Hematopoietic multipotent progenitor cell treated with erythropoietin and hydrocortisone succinate and interleukin-3 and kit ligand, for 15 days (in vitro differentiated cells): ENCODE measurements at regions not wholly inside any gene's neighbourhood (a gene's known extent, or its start where the extent isn't known, plus 50 kb on each side); places are given as distances from the start of the nearest gene placed in this dataset.

Source experiments
- DNase-seq: peaks from one replicate; pipeline ENCODE4 v3.0.0-alpha.2; 2015; ENCODE audit warnings: low spot score

DNA sequence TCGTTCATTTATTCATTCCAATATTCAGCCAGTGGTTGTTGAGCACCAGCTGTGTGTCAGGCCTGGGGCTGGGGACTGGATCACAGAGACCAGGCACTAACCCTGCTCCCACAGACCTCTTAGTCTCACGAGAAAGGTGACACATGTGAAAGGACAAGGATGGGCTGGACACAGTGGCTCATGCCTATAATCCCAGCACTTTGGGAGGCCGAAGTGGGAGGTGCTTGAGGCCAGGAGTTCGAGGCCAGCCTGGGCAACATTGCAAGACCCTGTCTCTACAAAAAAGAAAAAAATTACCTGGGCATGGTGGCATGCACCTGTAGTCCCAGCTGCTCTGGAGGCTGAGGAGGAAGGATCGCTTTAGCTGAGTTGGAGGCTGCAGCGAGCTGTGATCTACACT is 105.9 kb upstream of the SDK1 start:
- DNase-seq: no peak

DNA sequence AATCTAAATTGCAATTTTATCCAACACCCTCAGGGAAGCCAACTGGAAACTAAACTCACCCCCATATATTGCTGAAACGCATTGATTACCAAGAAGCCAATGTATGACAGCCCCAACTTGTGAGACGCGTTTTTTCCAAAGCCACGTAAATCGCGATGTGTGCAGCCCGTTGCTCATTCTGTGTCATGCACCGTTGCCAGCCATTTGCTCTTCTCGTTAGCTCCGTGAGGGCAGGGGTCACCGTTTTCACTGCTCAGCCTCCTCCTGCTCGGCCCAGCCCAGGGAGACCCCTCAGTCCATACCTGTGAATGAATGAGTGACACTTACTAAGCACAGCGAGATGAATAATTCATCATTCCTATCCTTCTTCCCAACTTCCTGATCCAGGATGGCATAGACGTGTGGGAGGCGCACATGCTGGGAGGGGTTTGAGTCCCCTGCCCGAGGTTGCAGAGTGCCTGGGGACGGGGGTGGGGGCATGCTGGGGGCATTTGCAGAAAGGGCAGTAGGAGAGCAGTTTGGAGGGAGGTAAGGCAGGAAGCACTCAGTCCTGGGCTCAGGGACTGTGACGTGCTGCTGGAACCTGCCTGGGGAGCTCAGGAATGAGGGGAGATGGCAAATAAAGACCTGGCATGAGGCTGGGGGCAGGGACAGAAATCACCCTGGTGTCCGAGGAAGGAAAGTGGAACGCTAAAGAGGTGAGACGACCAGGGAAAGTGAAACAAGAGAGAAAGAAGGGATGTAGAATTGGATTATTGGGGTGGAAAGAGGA is 104.2 kb upstream of the SDK1 start:
- DNase-seq: no peak

DNA sequence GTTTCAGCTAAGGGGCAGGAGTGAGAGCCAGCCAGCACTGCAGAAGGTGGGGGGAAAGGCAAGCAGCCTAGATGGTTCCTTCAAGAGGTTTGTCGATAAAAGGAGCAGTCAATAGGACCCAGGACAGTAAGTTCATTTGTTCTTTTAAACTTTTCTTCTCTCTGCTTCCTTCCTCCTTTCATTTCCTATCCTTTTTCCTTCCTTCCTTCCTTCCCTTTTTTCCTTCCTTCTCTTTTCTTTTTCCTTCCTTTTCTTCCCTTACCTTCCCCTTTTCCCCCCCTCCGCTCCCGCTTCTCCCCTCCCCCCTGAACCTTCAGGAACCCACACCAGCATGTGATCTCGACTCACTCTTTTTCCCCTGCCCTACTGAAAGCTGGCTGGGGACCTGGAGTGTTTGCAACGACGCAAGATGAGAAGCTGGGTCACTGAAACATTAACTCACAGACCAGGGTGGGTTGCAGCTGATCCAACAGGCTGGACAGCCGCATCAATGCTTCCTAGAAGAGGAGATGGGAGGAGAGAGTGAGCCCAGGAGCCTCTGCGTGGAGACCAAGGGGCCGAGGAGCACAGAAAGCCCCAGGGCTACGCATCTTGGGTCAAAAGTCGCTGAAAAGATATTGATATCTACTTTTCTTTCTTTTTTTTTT is 103.4 kb upstream of the SDK1 start:
- no peak for DNase-seq

DNA sequence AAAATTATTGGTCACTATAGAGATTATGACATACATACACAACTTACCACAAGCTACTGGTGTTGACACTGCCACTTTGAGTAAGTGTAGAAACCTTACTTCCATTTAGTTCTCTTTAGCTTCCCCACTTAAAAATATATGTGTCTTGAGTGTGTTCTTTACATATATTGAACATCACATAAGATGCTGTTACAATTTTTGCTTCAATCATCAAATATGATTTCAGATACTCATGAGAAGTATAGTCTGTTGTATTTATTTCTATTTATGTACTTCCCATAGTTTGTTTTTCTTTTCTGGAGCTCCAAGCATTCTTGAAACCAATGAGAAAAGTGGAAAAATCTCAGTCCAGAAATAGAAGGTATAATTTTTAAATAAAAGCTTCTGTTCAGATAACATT is 102.7 kb upstream of the SDK1 start:
- no peak for DNase-seq

DNA sequence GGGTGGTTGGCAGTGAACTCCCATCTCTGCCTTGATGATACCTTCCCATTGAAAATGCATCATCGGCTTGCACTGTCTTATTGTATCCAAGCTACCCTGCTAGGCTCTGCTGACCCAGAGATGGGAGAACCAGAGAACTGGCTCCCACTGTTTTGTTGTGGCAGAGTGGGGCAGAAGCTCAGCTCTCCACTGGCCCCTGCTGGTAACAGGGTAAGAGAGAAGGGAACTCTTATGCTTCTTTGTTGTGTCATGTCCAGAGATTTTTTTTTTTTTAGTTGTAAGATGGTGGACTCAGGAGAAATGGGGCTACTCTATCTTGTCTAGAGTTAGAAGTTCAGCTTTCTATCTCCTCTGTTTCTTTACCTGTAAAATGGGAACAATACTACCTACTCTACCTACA is 100.5 kb upstream of the SDK1 start:
- DNase-seq: no peak

DNA sequence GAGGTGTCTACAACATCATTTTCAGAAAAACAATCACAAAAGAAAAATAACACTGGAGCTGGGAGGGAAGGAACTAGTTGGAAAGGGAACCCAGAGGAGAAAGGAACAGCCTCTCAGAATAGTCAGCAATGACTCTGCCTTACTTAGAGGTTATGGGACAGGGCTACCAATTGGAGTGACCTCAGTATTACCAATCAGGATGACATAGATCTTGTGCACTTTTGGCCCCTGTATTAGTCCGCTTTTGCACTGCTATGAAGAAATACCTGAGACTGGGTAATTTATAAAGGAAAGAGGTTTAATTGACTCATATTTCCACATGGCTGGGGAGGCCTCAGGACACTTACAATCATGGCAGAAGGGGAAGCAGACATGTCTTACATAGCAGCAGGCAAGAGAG is 99.7 kb upstream of the SDK1 start:
- DNase-seq: no peak

DNA sequence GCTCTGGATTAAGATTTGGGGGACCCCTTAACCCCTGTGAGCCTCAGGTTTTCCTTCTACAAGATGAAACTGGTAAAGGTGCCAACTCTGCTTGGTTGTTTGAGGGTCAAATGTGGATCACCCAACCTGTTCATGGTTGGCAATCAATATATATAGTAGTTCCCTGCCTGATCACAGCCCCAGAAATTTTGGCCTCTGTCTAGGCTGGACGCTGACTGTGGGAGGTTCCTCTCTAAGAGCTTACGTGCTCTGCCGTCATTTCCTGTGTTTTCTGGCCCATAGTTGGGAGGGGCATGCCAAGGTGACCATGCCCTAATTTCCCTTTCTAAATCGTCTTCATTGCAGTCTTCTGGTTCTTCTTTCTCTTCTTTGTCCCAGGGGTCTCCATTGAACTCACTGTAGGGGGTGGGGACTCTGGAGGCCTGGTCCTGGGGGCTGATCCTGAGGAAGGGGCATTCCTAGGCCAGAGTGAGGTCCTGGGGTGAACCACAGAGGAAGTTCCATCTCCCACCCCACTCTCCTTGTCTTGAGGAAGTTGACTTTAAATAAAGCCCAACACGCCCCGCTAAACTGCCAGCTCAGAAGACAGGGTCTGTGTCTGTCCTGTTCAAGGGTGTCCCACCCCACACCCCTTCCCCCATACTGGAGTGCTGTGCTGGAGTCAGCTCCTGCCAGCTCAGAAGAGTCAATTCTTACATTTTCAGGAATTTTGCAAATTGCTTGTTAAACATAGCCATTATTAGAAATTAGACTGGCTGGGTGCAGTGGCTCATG is 98.9 kb upstream of the SDK1 start:
- DNase-seq: no peak

DNA sequence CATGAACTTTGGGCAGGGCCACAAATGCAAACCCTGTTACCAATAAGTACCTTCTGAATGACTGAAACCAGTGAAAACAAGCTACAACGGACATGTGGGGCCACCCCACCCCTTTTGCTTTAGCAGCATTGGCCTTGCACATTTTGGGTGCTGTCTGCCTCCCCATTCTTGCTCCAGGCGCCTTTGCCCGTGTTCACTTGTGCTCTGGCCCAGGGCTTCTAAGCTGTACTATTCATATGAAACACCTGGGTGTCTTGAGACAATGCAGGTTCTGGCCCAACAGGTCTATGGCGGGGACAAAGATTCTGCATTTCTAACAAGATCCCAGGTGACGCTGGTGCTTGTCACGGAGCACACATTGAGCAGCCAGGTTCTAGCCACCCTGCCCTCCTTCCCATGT is 96.5 kb upstream of the SDK1 start:
- no peak for DNase-seq

DNA sequence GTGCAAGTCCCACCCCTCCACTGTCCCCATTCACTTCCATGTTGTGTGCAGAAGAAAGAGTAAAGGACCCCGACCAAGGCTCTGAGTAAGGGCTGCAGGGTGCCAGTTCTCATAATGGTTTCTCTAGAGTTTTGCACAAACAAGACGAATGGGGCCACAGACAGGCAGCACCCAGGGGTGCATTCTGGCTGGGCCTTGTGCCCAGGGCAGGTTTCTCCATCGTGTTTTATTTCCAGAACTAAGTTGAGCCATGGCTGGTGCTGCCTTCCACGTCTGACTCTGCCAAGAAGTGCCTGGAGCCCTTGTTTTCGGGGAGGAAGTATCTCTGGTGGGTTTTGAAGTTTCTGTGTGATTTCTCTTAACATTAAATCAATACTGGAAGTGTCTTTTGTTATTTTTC is 95.0 kb upstream of the SDK1 start:
- DNase-seq: no peak

DNA sequence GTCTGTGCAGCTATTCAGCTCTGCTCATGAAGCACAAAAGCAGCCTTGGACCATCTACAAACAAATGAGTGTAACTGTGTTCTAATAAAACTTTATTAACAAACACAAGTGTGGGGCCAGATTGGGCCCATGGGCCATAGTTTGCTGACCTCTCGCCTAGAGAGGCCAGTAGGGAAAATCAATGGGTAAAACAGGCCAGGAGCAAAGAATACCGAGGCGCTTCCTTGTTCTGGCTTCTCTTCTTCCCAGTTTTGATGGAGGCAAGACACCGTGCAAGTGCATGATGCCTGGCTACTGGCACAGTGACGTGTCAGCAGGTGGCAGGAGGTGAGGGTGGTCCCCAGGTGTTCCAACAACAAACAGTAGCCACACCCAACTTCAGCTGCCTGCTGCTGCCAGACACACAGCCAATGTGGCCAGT is 94.3 kb upstream of the SDK1 start:
- no peak for DNase-seq

DNA sequence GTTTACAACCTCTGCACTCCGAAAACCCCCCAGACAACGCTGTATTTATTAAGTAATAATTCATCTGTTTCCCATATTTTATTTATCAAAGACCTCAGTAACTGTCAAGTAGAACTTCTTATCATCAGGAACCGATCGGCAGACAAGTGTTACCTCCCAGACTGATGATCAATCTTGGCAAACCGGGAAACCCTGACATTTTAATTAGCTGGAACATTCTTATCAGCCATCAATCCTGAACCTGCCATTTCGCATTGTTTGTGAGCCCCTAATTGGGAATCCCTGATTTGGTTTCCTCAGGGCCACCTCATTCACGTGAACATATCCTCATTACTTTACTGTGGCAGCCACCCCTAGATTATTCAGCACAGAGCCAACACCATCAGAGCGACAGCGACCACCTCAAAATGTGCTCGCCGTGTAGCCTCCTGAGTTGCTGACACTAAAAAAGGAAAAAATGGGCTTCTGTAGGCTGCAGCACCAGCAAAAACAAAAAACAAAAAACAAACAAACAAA is 93.6 kb upstream of the SDK1 start:
- no peak for DNase-seq

DNA sequence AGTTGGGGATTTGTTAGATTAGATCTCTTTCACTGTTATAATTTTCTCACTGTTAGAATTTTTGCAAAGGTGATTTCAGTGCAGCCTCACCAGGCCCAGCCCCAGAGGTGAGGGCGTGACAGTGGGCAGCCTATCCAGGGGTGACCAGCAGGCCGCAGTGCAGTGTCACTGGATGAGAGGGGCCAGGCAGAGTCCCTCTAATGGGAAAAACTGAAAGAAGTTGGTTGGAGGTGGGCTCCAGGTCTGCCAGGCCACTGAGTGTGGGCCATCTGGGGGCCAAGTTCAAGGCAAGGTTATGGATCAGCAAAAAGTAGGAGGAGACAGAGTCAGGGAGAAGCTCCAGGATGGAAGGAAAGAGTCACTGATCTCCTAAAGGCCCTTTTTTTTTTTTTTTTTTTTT is 90.5 kb upstream of the SDK1 start:
- DNase-seq: no peak

DNA sequence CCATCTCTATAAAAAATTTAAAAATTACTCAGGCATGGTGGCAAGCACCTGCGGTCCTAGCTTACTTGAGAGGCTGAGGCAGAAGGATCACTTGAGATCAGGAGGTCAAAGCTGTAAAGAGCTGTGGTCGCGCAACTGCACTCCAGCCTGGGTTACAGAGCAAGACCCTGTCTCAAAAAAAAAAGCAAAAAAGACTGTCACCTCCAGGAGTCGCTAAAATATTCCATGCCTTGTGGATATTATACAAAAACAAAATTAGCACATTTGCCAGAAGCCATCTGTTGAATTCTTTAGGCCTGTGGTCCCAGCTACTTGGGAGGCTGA is 87.0 kb upstream of the SDK1 start:
- no peak for DNase-seq

DNA sequence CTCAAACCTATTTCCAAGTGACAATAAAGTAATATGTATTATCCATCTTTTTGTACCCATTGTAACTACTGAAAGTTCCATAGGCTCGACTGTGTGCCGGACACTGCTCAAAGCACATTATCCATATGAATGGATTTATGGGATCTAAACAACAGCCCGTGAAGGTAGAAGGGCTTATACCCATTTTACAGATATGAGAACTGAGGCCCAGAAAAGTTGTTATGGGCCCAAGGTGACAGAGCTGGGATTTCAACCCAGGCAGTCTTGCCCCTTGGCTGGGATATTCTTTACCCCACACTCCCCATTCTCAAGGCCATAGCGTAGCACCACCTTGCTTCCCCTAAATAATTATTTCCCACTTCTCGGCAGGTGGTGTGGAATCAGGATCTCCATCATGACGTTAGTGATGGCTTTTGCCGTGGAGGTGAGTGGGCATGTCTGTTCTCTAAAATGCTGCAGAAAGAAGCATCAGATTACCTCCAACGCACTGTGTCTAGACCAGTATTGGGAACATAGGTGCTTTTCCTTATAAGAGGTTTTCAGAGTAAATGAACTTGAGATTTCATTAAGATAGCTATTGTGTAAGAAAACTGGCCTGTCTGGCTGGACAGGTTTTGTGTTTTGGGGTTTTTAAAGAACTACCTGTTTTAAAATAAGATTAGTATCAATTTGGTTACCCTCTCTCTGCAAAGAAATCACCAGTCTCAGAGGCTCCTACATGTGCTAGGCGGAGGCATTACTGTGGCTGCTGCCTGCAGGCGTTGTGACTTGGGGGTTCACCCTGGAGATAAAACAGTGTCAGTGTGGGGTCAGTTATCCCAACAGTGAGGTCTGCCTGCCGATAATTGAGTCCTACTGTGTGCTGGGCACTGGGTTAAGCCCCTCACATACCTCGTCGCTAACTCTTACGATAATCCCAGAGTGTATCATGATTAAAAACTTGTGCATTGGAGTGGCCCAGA is 85.1 kb upstream of the SDK1 start:
- DNase-seq: no peak

DNA sequence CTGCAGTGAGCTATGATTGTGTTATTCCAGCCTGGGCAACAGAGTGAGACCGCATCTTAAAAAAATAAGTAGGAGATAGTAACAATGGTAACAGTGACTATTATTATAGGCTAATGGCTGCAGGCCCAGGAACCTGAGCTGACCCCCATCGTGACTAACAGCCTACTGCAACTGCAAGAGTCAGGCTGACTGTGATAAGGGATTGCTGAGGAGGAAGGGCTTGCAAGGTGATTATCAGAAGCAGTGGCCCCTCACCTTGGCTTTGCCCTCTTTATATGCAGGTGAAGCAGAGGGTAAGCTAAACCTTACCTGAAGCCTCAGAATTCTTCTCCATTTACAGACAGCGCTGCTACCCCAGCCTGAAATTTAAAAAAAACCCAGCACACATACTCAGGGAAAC is 83.9 kb upstream of the SDK1 start:
- no peak for DNase-seq

DNA sequence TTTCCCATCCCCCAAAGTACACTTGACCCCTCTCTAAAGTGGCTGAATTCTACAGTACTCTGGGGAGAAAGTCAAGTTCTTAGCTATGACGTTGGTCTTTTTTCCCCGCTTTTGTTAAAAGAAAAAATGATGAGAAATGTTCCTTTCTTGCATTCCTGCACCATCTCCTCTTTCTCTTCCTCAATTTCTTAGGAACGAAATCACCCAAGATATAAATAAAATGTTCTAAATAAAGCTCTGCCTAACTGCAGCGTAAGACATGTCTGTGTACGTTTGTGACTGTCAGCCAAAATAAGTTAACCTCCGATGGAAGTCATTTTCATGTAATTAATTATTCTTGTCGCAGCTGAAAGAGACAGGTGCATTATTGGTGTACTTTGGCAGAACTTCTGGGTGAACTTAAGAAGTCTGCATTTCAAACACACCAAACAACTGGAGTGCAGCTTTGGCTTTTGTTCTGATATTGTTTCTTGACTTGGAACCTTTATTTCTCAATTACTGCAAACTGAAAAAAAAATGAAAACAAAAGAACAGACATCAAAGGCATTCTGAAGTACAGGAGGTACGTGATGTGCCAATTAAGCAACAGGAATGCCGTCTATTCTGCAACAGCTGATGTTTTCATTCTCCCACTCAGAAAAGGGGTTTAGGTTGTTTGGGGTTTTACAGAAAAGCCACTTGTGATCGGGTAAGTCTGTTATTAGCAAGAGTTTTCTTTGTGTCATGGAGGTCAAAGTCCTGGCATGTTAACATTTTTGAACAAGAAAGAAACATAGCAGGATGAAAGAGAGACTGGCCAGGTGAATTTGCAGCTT is 82.4 kb upstream of the SDK1 start:
- DNase-seq: no peak

DNA sequence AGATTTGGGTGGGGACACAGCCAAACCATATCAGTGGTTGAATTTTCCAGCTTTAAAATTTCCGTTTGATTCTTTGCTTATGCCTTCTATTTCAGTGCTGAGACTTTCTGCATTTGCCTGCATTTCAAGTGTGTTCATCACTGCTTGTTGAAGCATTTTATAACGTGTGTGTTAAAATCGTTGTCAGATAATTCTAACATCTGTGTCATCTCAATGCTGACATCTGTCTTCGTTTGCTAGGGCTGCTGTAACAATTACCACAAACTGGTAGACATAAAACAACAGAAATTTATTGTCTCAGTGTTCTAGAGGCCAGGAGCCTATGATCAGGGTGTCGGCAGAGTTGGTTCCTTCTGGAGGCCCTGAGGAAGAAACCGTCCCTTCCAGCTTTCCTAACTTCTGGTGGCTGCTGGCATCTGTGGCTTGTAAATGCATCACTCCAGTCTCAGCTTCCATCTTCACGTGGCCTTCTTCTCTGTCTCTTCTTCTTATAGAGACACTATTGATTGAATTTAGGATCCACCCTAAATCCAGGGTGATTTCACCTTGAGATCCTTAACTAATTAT is 71.1 kb upstream of the SDK1 start:
- no peak for DNase-seq

DNA sequence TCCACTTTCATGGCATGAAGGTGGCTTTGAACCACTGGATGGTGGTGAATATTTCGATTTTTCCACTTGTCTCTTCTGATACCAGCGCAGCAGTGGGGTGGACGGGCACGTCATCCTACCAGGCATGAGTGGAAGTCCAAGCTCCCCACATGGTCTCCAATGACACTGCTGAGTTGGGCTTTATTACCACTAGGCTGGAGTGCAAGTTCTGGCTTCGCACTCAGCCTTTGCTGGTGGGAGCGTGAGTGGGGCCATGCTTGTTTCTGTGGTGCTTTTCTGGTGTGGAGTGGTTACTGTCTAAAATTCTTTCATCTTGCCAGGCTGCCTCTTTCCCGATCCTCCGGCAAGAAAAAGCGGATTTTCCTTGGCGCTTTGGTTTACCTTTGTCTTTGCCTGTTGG is 70.1 kb upstream of the SDK1 start:
- DNase-seq: no peak

DNA sequence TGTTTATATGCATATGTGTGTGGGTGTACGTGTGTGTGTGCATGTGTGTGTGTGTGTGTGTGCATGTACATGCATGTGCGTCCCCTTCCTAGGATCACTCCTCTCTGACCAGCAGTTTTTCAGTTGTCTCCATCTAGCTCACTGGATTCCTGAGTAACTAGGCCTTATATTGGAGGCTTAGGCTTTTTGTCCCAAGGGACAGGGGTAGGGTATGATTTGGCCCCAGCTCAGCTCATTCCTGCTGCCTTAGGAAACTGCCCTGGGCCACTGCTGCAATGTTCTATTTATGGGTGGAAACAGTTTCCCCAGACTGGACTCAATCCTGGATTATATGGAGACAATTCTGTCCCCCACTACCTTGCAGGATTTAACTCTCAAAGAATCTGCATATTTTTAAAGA is 68.8 kb upstream of the SDK1 start:
- no peak for DNase-seq

DNA sequence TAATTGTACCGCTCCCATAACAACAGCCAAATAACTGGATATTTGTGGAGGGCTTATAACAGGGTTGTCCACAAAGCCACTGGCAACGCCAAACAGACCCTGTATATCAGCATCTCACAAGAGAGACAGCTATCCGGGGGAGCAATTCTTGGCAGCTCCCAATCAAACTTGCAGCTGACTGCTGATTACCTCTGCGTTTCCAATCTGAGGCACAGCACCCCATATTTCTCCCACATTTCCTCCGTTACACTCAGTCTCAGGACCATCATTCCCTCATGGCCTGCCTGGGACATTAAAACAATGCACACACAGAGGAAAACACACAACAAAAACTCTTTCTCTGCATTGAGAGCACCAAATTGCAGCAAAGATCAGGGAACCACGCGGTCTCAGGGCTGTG is 67.8 kb upstream of the SDK1 start:
- no peak for DNase-seq

DNA sequence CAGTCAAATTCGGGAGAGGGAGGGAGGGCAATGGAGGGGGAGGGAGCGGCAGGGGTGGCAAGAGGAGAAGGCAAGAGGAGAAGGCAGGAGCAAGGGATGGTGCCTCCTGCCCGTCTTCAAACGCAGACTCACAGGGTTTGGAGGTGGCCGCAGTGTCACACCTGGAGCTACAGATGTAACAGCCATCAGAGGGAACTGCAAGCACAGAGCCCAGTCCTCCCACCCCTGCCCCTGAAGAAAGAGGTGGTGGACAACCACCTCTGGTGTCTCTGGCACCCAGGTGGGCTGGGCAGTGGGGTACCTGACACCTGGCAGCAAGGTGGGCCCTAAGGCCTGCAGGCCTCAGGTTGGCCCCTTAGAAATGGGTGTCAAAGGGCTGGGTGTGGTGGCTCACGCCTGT is 67.0 kb upstream of the SDK1 start:
- no peak for DNase-seq
